ENCODE measurements at regions not wholly inside any gene's neighbourhood (a gene's known extent, or its start where the extent isn't known, plus 50 kb on each side); places are given as distances from the start of the nearest gene placed in this dataset.
"Not testable (repeated sequence)": the region's sequence is repeated elsewhere in the genome, so short reads cannot be mapped to it uniquely, and the experiment has no call there.

DNA sequence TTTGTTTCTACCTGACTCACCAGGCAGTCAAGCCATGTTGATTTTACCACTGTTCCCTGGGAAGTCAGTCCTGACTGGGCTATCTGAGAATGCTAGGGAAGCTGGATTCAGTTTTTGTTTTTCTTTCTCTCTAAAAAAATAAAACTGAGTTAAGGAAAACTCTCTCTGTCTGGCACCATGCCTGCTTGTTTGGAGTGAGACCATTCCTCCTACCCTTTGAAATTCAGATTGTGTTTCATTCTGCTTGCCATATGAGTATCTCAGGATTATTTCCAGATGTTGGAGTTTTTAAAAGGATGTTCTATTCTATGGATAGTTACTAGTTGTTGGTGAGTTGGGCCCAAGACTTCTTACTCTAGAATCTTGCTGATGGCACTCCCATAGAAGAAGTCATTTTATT is 1917.0 kb downstream of the LRRC4C start:
- no peak for TF ChIP-seq CHD2 (IDR thresholded peaks at IDR 0.05; ENCODE audit: low read length, partially characterized antibody)
- no peak for TF ChIP-seq GATA2 (CRISPR knock-in tag; IDR thresholded peaks at IDR 0.05)
- TF ChIP-seq JUND (IDR thresholded peaks at IDR 0.05): no peak
- TF ChIP-seq, protein P1, sequence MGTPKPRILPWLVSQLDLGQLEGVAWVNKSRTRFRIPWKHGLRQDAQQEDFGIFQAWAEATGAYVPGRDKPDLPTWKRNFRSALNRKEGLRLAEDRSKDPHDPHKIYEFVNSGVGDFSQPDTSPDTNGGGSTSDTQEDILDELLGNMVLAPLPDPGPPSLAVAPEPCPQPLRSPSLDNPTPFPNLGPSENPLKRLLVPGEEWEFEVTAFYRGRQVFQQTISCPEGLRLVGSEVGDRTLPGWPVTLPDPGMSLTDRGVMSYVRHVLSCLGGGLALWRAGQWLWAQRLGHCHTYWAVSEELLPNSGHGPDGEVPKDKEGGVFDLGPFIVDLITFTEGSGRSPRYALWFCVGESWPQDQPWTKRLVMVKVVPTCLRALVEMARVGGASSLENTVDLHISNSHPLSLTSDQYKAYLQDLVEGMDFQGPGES (IDR thresholded peaks at IDR 0.05; ENCODE audit: low read depth, low read length): no peak
- no peak for TF ChIP-seq POLR2AphosphoS5 (IDR thresholded peaks at IDR 0.05; ENCODE audit: low read depth, low read length)
- Histone ChIP-seq H3K79me2 (ENCODE audit: insufficient read depth) (no peaks in the 10 kb centered on the region), H3K9me3 (no peaks in the 10 kb centered on the region), H3K27me3 (ENCODE audit: insufficient read depth) (no peaks in the 10 kb centered on the region), H2AFZ (ENCODE audit: low read depth) (no peak overlapping the region), H3F3A (replicated peaks; ENCODE audit: insufficient read depth) (no peaks in the 10 kb centered on the region), H3K36me3 (replicated peaks in 1 of 2; ENCODE audit: control insufficient read depth in 1 of 2, insufficient read depth in 2 of 2, low read length in 1 of 2) (no peaks in the 10 kb centered on the region), H3K9me2 (no peaks in the 10 kb centered on the region), H3K4me2 (no peak overlapping the region), H3K4me1 (ENCODE audit: control insufficient read depth in 1 of 2, insufficient read depth in 2 of 2, low read depth in 1 of 2, low read length in 1 of 2) (no peaks in the 10 kb centered on the region), H3K27ac (ENCODE audit: low read depth in 2 of 2, low read length in 1 of 2) (no peak overlapping the region), H3K9ac (no peak overlapping the region), H3K4me3 (ENCODE audit: low read depth in 2 of 2, low read length in 1 of 2) (no peak overlapping the region), H4K20me1 (ENCODE audit: insufficient read depth) (no peaks in the 10 kb centered on the region)
- POLR2A ChIA-PET: no interaction called here
- no peak for DNase-seq
- CTCF ChIA-PET: no interaction called here

DNA sequence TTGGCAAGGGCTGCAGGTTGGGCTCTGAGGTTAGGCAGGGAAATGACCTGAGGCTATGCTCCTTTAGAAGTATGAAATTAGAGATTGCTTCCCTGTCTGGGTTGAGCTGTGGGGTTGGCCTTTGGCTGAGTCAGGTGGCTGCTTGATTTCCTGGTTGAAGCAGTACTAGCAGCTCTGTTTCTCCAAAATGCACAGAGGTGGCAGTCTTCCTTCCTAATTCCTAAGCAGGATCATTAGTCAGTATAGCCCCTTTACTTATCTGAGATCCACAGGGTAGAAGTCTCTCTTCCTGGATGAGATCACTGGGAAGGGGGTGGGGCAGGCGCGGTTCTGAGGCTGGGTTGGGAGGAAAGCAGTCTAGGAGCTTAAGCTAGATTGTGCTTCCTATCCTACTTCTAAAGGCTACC is 1917.5 kb downstream of the LRRC4C start:
- Histone ChIP-seq H4K20me1 (ENCODE audit: insufficient read depth) (no peaks in the 10 kb centered on the region), H3K4me2 (no peak overlapping the region), H3K27ac (ENCODE audit: low read depth in 2 of 2, low read length in 1 of 2) (no peak overlapping the region), H3K4me1 (ENCODE audit: control insufficient read depth in 1 of 2, insufficient read depth in 2 of 2, low read depth in 1 of 2, low read length in 1 of 2) (no peaks in the 10 kb centered on the region), H3K9ac (no peak overlapping the region), H3K36me3 (replicated peaks in 1 of 2; ENCODE audit: control insufficient read depth in 1 of 2, insufficient read depth in 2 of 2, low read length in 1 of 2) (no peaks in the 10 kb centered on the region), H3K79me2 (ENCODE audit: insufficient read depth) (no peaks in the 10 kb centered on the region), H3F3A (replicated peaks; ENCODE audit: insufficient read depth) (no peaks in the 10 kb centered on the region), H3K9me2 (no peaks in the 10 kb centered on the region), H3K9me3 (no peaks in the 10 kb centered on the region), H3K27me3 (ENCODE audit: insufficient read depth) (no peaks in the 10 kb centered on the region), H2AFZ (ENCODE audit: low read depth) (no peak overlapping the region), H3K4me3 (ENCODE audit: low read depth in 2 of 2, low read length in 1 of 2) (no peak overlapping the region)
- WGBS (ENCODE audit: low lambda C conversion rate): 14% methylated on average over 2 of the region's 2 CpGs
- ChIA-PET CTCF (no interaction called here), POLR2A (no interaction called here)
- DNase-seq: no peak
- TF ChIP-seq EZH2phosphoT487 (IDR thresholded peaks at IDR 0.05; ENCODE audit: borderline replicate concordance, low read depth): no peak
- no peak for TF ChIP-seq TAF1 (IDR thresholded peaks at IDR 0.05; ENCODE audit: borderline replicate concordance, low read depth, low read length)
- no peak for TF ChIP-seq SMC3 (IDR thresholded peaks at IDR 0.05; ENCODE audit: low read depth, low read length)
- no peak for TF ChIP-seq FOXM1 (IDR thresholded peaks at IDR 0.05; ENCODE audit: low read depth)
- TF ChIP-seq TEAD4 (IDR thresholded peaks at IDR 0.05; ENCODE audit: borderline replicate concordance, insufficient read depth): no peak
- no peak for TF ChIP-seq MXI1 (IDR thresholded peaks at IDR 0.05; ENCODE audit: low read depth, low read length)
- no peak for TF ChIP-seq GABPA (IDR thresholded peaks at IDR 0.05; ENCODE audit: low read depth)
- TF ChIP-seq ELF1 (IDR thresholded peaks at IDR 0.05): no peak
- TF ChIP-seq, protein P1 (IDR thresholded peaks at IDR 0.05; ENCODE audit: low read depth, low read length): no peak
- no peak for TF ChIP-seq YY1 (IDR thresholded peaks at IDR 0.05; ENCODE audit: low read depth)
- TF ChIP-seq FOXJ3 (CRISPR knock-in tag; IDR thresholded peaks at IDR 0.05): no peak
- TF ChIP-seq, protein P2, sequence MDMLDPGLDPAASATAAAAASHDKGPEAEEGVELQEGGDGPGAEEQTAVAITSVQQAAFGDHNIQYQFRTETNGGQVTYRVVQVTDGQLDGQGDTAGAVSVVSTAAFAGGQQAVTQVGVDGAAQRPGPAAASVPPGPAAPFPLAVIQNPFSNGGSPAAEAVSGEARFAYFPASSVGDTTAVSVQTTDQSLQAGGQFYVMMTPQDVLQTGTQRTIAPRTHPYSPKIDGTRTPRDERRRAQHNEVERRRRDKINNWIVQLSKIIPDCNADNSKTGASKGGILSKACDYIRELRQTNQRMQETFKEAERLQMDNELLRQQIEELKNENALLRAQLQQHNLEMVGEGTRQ (IDR thresholded peaks at IDR 0.05; ENCODE audit: borderline replicate concordance, low read depth, low read length): no peak
- TF ChIP-seq NRF1 (IDR thresholded peaks at IDR 0.05; ENCODE audit: low read depth, low read length): no peak
- TF ChIP-seq TCF12 (IDR thresholded peaks at IDR 0.05): no peak
- TF ChIP-seq, protein P3, sequence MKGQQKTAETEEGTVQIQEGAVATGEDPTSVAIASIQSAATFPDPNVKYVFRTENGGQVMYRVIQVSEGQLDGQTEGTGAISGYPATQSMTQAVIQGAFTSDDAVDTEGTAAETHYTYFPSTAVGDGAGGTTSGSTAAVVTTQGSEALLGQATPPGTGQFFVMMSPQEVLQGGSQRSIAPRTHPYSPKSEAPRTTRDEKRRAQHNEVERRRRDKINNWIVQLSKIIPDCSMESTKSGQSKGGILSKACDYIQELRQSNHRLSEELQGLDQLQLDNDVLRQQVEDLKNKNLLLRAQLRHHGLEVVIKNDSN (IDR thresholded peaks at IDR 0.05; ENCODE audit: borderline replicate concordance, low read depth): no peak
- TF ChIP-seq GATA2 (CRISPR knock-in tag; IDR thresholded peaks at IDR 0.05): no peak
- no peak for TF ChIP-seq SIN3A (IDR thresholded peaks at IDR 0.05; ENCODE audit: borderline replicate concordance, low read depth, low read length)
- no peak for TF ChIP-seq MEF2A (IDR thresholded peaks at IDR 0.05; ENCODE audit: borderline replicate concordance, low read depth)

DNA sequence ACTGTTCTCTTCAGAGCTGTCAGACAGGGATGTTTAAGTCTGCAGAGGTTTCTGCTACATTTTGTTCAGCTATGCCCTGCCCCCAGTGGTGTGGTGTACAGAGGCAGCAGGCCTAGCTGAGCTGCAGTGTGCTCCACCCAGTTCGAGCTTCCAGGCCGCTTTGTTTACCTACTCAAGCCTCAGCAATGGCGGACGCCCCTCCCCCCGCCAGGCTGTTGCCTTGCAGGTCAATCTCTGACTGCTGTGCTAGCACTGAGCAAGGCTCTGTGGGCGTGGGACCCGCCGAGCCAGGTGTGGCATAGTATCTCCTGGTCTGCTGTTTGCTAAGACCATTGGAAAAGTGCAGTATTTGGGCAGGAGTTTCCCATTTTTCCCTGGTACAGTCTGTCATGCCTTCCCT is 1923.1 kb downstream of the LRRC4C start:
- POLR2A ChIA-PET; H3K79me2 ChIP-seq (ENCODE audit: insufficient read depth); H3K36me3 ChIP-seq (replicated peaks in 1 of 2; ENCODE audit: control insufficient read depth in 1 of 2, insufficient read depth in 2 of 2, low read length in 1 of 2); H3K9ac ChIP-seq; DNase-seq; H3K4me1 ChIP-seq (ENCODE audit: control insufficient read depth in 1 of 2, insufficient read depth in 2 of 2, low read depth in 1 of 2, low read length in 1 of 2); H3K9me2 ChIP-seq; H3K27me3 ChIP-seq (ENCODE audit: insufficient read depth); H3K4me2 ChIP-seq; H3K9me3 ChIP-seq; H4K20me1 ChIP-seq (ENCODE audit: insufficient read depth); H3K4me3 ChIP-seq (ENCODE audit: low read depth in 2 of 2, low read length in 1 of 2); H3F3A ChIP-seq (replicated peaks; ENCODE audit: insufficient read depth); H3K27ac ChIP-seq (ENCODE audit: low read depth in 2 of 2, low read length in 1 of 2); H2AFZ ChIP-seq (ENCODE audit: low read depth): not testable (repeated sequence)
- CTCF ChIA-PET: interaction anchor here (0.9 kb wide), 1 partner anchor 44 kb away, joined by 3 read pairs; no protein-coding TSS in a partner anchor
- WGBS (ENCODE audit: low lambda C conversion rate): 0% methylated on average over 2 of the region's 8 CpGs

All from SK-N-SH (cell line).